GM18520 (cell line): ENCODE measurements at regions not wholly inside any gene's neighbourhood (a gene's known extent, or its start where the extent isn't known, plus 50 kb on each side); places are given as distances from the start of the nearest gene placed in this dataset.
"Not testable (repeated sequence)": the region's sequence is repeated elsewhere in the genome, so short reads cannot be mapped to it uniquely, and the experiment has no call there.

Source experiments
- ATAC-seq: cut with Tn5 transposase; IDR thresholded peaks from one replicate; pipeline ENCODE4 v1.9.1; 2021; ENCODE audit not compliant: unreplicated experiment

- no peak for ATAC-seq
Observed at GRCh38 chr10:30172673-30173072, 113.3 kb upstream of the JCAD start.

GRCh38 chr10:30172091-30172490 is 112.7 kb upstream of the JCAD start:
- no peak for ATAC-seq

GRCh38 chr10:30171601-30172000 is 112.2 kb upstream of the JCAD start:
- ATAC-seq, result no peak

- no peak for ATAC-seq
Observed at GRCh38 chr10:30170814-30171213, 111.4 kb upstream of the JCAD start.

- ATAC-seq, result no peak
Observed at GRCh38 chr10:30170146-30170545, 110.8 kb upstream of the JCAD start.

- ATAC-seq, result no peak
Observed at GRCh38 chr10:30169342-30169741, 110.0 kb upstream of the JCAD start.

- no peak for ATAC-seq
Observed at GRCh38 chr10:30166929-30167328, 107.5 kb upstream of the JCAD start.

- ATAC-seq, result not testable (repeated sequence)
Observed at GRCh38 chr10:30163410-30163809, 104.0 kb upstream of the JCAD start.

- not testable (repeated sequence) for ATAC-seq
Observed at GRCh38 chr10:30162796-30163195, 103.4 kb upstream of the JCAD start.

- no peak for ATAC-seq
Observed at GRCh38 chr10:30160271-30160982, 101.0 kb upstream of the JCAD start.

- ATAC-seq, result not testable (repeated sequence)
Observed at GRCh38 chr10:30159614-30160013, 100.2 kb upstream of the JCAD start.

GRCh38 chr10:30158325-30158960 is 99.1 kb upstream of the JCAD start:
- ATAC-seq, result no peak

- ATAC-seq, result no peak
Observed at GRCh38 chr10:30155401-30155800, 96.0 kb upstream of the JCAD start.

GRCh38 chr10:30154561-30154960 is 95.2 kb upstream of the JCAD start:
- no peak for ATAC-seq

- ATAC-seq, result no peak
Observed at GRCh38 chr10:30154126-30154525, 94.7 kb upstream of the JCAD start.

- ATAC-seq, result no peak
Observed at GRCh38 chr10:30151581-30152389, 92.4 kb upstream of the JCAD start.

GRCh38 chr10:30141423-30141822 is 82.0 kb upstream of the JCAD start:
- no peak for ATAC-seq

GRCh38 chr10:30134171-30134945 is 75.0 kb upstream of the JCAD start:
- no peak for ATAC-seq

- no peak for ATAC-seq
Observed at GRCh38 chr10:30133198-30133597, 73.8 kb upstream of the JCAD start.

GRCh38 chr10:30131369-30131768 is 72.0 kb upstream of the JCAD start:
- ATAC-seq, result not testable (repeated sequence)

- ATAC-seq, result not testable (repeated sequence)
Observed at GRCh38 chr10:30129326-30129725, 69.9 kb upstream of the JCAD start.
